Memory B cell (primary cell): ENCODE measurements at regions not wholly inside any gene's neighbourhood (a gene's known extent, or its start where the extent isn't known, plus 50 kb on each side); places are given as distances from the start of the nearest gene placed in this dataset.
"Not testable (repeated sequence)": the region's sequence is repeated elsewhere in the genome, so short reads cannot be mapped to it uniquely, and the experiment has no call there.

Experiments
- ATAC-seq: fragments of 150-1000 bp; cut with Tn5 transposase; 2 replicates; pipeline ENCODE4 v1.10.0; 2021; ENCODE audit warnings: low read depth, mild to moderate bottlenecking, moderate library complexity
- DNase-seq, 2 donors: peaks; one replicate each; pipeline ENCODE4 v3.0.0; 2022; ENCODE audit warnings: low spot score in 2 of 2
- H3K27ac Mint-ChIP-seq: one replicate; pipeline ENCODE4 v1.8.0; 2022; ENCODE audit warnings: mild to moderate bottlenecking, moderate library complexity, mixed read lengths
- H3K27me3 Mint-ChIP-seq: one replicate; pipeline ENCODE4 v1.8.0; 2022; ENCODE audit warnings: mixed read lengths
- H3K36me3 Mint-ChIP-seq: one replicate; pipeline ENCODE4 v1.8.0; 2022; ENCODE audit warnings: mild to moderate bottlenecking, mixed read lengths
- H3K4me1 Mint-ChIP-seq: one replicate; pipeline ENCODE4 v1.8.0; 2022; ENCODE audit warnings: mixed read lengths
- H3K4me3 Mint-ChIP-seq: one replicate; pipeline ENCODE4 v1.8.0; 2022; ENCODE audit warnings: mild to moderate bottlenecking, moderate library complexity, mixed read lengths
- H3K9me3 Mint-ChIP-seq: one replicate; pipeline ENCODE4 v1.8.0; 2022; ENCODE audit warnings: mixed read lengths

- Mint-ChIP-seq H3K4me3 (no peak overlapping the region), H3K4me1 (no peaks in the 10 kb centered on the region), H3K36me3 (no peaks in the 10 kb centered on the region), H3K9me3 (peaks cover 3% of the 10 kb centered on the region), H3K27ac (no peak overlapping the region), H3K27me3 (peaks cover 3% of the 10 kb centered on the region)
- DNase-seq (no peak), ATAC-seq (no peak)
Observed at GRCh38 chr9:134541097-134541747, 100.4 kb upstream of the COL5A1 start.

- no peak for DNase-seq
- H3K9me3 Mint-ChIP-seq, result peaks cover 3% of the 10 kb centered on the region
Observed at GRCh38 chr9:134544388-134545214, 97.0 kb upstream of the COL5A1 start.

GRCh38 chr9:134545215-134545542 is 96.4 kb upstream of the COL5A1 start:
- no peak overlapping the region for H3K27ac Mint-ChIP-seq
- H3K4me1 Mint-ChIP-seq, result no peaks in the 10 kb centered on the region
- ATAC-seq, result no peak
- no peak overlapping the region for H3K4me3 Mint-ChIP-seq
- peaks cover 5% of the 10 kb centered on the region for H3K27me3 Mint-ChIP-seq
- H3K36me3 Mint-ChIP-seq, result no peaks in the 10 kb centered on the region
- H3K9me3 Mint-ChIP-seq, result peaks cover 3% of the 10 kb centered on the region
- DNase-seq, result no peak

More at GRCh38 chr9:134544388-134545214, 97.0 kb upstream of the COL5A1 start:
- Mint-ChIP-seq H3K27ac (no peak overlapping the region), H3K27me3 (peaks cover 5% of the 10 kb centered on the region), H3K36me3 (no peaks in the 10 kb centered on the region), H3K4me1 (no peaks in the 10 kb centered on the region), H3K4me3 (no peak overlapping the region)
- ATAC-seq, result no peak

GRCh38 chr9:134545543-134546245 is 95.9 kb upstream of the COL5A1 start:
- no peaks in the 10 kb centered on the region for H3K36me3 Mint-ChIP-seq
- peaks cover 3% of the 10 kb centered on the region for H3K9me3 Mint-ChIP-seq
- peaks cover 8% of the 10 kb centered on the region for H3K27me3 Mint-ChIP-seq
- H3K4me3 Mint-ChIP-seq, result no peak overlapping the region
- no peak overlapping the region for H3K27ac Mint-ChIP-seq
- no peak for DNase-seq
- ATAC-seq, result no peak
- no peaks in the 10 kb centered on the region for H3K4me1 Mint-ChIP-seq

DNA sequence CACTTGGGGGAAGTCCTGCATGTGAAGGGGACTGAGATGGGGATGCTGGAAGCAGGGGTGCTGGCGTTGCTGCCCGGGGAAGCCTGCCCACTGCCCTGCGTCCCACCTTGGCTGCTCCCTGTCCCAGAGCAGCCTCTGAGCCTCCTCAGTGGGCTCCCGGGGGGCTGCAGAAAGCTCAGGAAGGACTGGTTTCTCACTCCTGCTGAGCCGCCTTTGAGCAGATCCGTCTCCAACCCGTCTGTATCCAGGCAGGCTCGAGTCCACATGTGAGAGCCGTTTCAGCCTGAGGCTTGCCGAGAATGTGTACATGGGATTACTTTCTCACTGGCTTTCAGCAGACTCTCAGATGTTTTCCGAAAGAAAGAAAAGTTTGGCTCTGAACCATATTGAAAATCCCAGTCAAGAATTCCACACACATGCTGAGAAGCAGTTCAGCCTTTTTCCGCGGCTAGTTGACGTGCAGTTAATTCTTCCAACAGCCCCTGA is 95.3 kb upstream of the COL5A1 start:
- no peaks in the 10 kb centered on the region for H3K36me3 Mint-ChIP-seq
- ATAC-seq, result no peak
- peaks cover 3% of the 10 kb centered on the region for H3K9me3 Mint-ChIP-seq
- no peak overlapping the region for H3K4me3 Mint-ChIP-seq
- H3K27ac Mint-ChIP-seq, result no peak overlapping the region
- H3K4me1 Mint-ChIP-seq, result no peaks in the 10 kb centered on the region
- no peak for DNase-seq
- H3K27me3 Mint-ChIP-seq, result peaks cover 8% of the 10 kb centered on the region

DNA sequence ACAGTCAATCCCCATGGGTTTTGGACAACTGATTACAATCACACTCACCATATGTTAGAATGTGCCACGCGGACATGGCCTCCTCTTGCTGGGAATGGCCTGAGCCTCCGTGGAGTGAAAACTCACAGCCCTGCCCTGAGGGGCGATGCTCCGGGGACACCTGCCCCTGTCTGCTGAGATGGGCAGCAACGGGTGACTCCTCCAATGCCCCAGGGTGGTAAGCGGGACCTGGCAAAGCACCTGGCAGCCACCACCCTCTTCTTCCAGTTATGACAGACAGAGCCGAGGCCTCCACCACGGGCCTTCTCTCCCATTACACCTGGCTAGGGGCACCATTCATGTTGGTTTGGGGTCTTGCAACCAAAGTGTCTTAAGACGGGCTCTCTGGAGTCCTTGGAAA is 94.9 kb upstream of the COL5A1 start:
- Mint-ChIP-seq H3K36me3 (no peaks in the 10 kb centered on the region), H3K27me3 (peaks cover 8% of the 10 kb centered on the region), H3K4me1 (no peaks in the 10 kb centered on the region), H3K27ac (no peak overlapping the region), H3K9me3 (peaks cover under 1% of the 10 kb centered on the region), H3K4me3 (no peak overlapping the region)
- no peak for ATAC-seq
- no peak for DNase-seq

- Mint-ChIP-seq H3K27me3 (peaks cover 11% of the 10 kb centered on the region), H3K4me3 (no peak overlapping the region), H3K27ac (no peak overlapping the region), H3K36me3 (no peaks in the 10 kb centered on the region), H3K9me3 (no peaks in the 10 kb centered on the region), H3K4me1 (no peaks in the 10 kb centered on the region)
- DNase-seq, result no peak
- no peak for ATAC-seq
Observed at GRCh38 chr9:134547161-134548100, 94.2 kb upstream of the COL5A1 start.

DNA sequence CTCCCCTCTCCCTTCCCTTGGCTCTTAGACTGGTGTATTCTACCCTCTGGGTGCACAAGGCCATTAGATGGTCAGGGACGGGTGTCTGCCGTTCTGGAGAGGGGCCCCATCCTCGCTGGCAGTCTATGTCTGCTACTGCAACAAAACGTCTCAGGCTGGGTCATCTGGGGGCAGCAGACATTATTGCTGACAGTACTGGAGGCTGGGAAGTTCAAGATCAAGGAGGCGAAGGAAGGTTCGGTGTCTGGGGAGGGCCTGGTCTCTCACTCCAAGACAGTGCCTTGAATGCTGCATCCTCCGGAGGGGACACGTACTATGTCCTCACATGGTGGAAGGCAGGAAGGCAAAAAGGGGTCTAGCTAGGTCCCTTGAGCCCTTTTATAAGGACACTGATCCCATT is 93.4 kb upstream of the COL5A1 start:
- DNase-seq (no peak), ATAC-seq (no peak)
- H3K27me3 Mint-ChIP-seq, result peaks cover 13% of the 10 kb centered on the region
- no peak overlapping the region for H3K27ac Mint-ChIP-seq
- no peak overlapping the region for H3K4me3 Mint-ChIP-seq
- no peaks in the 10 kb centered on the region for H3K36me3 Mint-ChIP-seq
- no peaks in the 10 kb centered on the region for H3K9me3 Mint-ChIP-seq
- H3K4me1 Mint-ChIP-seq, result no peaks in the 10 kb centered on the region

- Mint-ChIP-seq H3K9me3 (no peaks in the 10 kb centered on the region), H3K4me3 (no peak overlapping the region), H3K27ac (no peak overlapping the region), H3K36me3 (no peaks in the 10 kb centered on the region), H3K27me3 (peaks cover 13% of the 10 kb centered on the region), H3K4me1 (no peaks in the 10 kb centered on the region)
- ATAC-seq, result no peak
- DNase-seq, result no peak
Observed at GRCh38 chr9:134548618-134549017, 93.0 kb upstream of the COL5A1 start.

- Mint-ChIP-seq H3K27me3 (peaks cover 15% of the 10 kb centered on the region), H3K27ac (no peak overlapping the region), H3K9me3 (no peaks in the 10 kb centered on the region), H3K4me3 (no peak overlapping the region), H3K4me1 (no peaks in the 10 kb centered on the region), H3K36me3 (no peaks in the 10 kb centered on the region)
- ATAC-seq, result no peak
- DNase-seq, result no peak
Observed at GRCh38 chr9:134549336-134549735, 92.3 kb upstream of the COL5A1 start.

GRCh38 chr9:134550081-134550480 is 91.5 kb upstream of the COL5A1 start:
- H3K27me3 Mint-ChIP-seq, result peaks cover 15% of the 10 kb centered on the region
- H3K9me3 Mint-ChIP-seq, H3K4me1 Mint-ChIP-seq, H3K4me3 Mint-ChIP-seq, ATAC-seq, DNase-seq, H3K36me3 Mint-ChIP-seq, H3K27ac Mint-ChIP-seq: not testable (repeated sequence)

DNA sequence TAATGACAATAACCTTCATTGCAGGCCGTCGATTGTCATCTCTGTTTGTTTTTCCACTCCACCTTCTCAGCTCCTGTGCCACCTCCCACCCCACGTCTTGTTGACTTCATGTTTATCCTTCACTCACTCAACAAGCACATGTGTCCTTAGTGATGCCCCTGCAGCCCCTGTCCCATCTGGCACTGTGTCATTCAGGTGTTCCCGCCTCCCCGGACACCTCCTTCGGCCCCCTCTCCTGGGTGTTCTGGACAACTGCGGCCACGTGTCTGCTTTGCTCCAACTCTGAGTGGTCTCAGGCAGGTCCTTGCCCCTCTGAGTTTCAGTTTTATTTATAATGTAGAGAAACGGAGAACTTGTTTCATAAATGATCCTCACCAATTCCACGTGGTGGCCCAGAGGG is 91.0 kb upstream of the COL5A1 start:
- Mint-ChIP-seq H3K9me3 (no peaks in the 10 kb centered on the region), H3K27ac (no peak overlapping the region)

DNA sequence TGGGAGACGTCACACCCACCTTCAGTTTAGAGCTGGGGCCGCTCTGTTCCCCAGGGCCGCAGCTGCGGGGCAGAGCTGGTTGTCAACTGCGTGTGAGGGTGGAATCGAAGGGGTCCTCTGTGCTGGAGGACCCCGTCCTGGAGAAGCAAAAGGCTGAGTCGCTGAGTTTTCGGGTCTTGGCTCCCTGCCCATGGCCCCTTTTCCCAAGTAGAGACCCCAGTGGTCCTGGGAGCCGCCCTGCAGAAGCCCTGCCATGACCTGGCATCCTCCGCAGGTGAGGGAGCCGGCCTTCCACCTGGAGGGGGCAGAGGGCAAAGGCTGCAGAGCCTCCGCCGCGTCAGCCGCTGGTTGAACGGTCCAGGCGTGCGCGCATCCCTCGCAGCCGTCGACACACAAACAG is 90.4 kb upstream of the COL5A1 start:
- Mint-ChIP-seq H3K9me3 (no peaks in the 10 kb centered on the region), H3K27me3 (peaks cover 16% of the 10 kb centered on the region), H3K27ac (no peak overlapping the region), H3K36me3 (no peaks in the 10 kb centered on the region), H3K4me3 (no peak overlapping the region), H3K4me1 (no peaks in the 10 kb centered on the region)
- ATAC-seq (no peak), DNase-seq (no peak)

More for the DNA sequence above, 91.0 kb upstream of the COL5A1 start:
- DNase-seq (no peak), ATAC-seq (no peak)
- Mint-ChIP-seq H3K36me3 (no peaks in the 10 kb centered on the region), H3K27me3 (peaks cover 16% of the 10 kb centered on the region), H3K4me1 (no peaks in the 10 kb centered on the region), H3K4me3 (no peak overlapping the region)
